DND-41 (cell line): ENCODE measurements at regions not wholly inside any gene's neighbourhood (a gene's known extent, or its start where the extent isn't known, plus 50 kb on each side); places are given as distances from the start of the nearest gene placed in this dataset.

Source experiments
- CTCF ChIP-seq: IDR thresholded peaks from 2 replicates; pipeline ENCODE4 v1.5.1; 2012; ENCODE audit warnings: borderline replicate concordance, low read length, moderate library complexity, mild to moderate bottlenecking; ENCODE audit not compliant: poor library complexity, severe bottlenecking; ENCODE audit errors: extremely low read depth
- EZH2 ChIP-seq: IDR thresholded peaks from 3 replicates; pipeline ENCODE4 v1.6.1; 2012; ENCODE audit warnings: borderline replicate concordance, low read depth, mild to moderate bottlenecking, moderate library complexity, low read length, inconsistent platforms; ENCODE audit not compliant: severe bottlenecking

DNA sequence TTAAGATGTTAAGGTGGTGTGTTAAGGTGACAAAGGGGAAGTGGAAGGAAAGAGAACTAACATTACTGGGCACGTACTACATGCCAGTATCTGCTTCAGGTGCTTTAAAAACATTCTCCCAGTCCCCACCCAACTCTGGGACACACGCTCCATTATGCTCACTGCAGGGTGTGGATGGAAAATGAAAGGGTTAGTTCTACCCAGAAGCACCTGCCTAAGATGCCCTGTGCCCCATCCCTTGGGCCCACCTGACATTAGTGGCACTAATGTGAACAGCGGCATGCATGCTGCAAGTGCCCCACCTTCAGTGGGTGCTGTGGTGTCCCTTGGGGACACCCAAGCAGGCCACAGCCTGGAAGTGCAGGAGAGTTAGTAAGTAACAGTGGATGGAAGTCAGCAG lies 82.9 kb upstream of the CXADR start:
- TF ChIP-seq EZH2 (no peak), CTCF (no peak)
